H9 (cell line): ENCODE measurements at regions not wholly inside any gene's neighbourhood (a gene's known extent, or its start where the extent isn't known, plus 50 kb on each side); places are given as distances from the start of the nearest gene placed in this dataset.

Source experiments
- DNase-seq: peaks from one replicate; pipeline ENCODE4 v3.0.0-alpha.2; 2017
- H2AFZ ChIP-seq: one replicate; pipeline ENCODE4 v1.6.1; 2013; ENCODE audit warnings: mild to moderate bottlenecking, low read length, control low read depth, moderate library complexity
- H2AK5ac ChIP-seq: 2 replicates; pipeline ENCODE4 v1.6.1; 2013; ENCODE audit warnings: low read length, control low read depth, mixed read lengths; ENCODE audit not compliant: insufficient read length
- H2BK120ac ChIP-seq: one replicate; pipeline ENCODE4 v1.6.1; 2013; ENCODE audit warnings: low read depth, mild to moderate bottlenecking, low read length, control low read depth, inconsistent platforms; ENCODE audit not compliant: poor library complexity, severe bottlenecking
- H2BK12ac ChIP-seq: 2 replicates; pipeline ENCODE4 v1.6.1; 2013; ENCODE audit warnings: low read length, control low read depth, mixed read lengths, low read depth; ENCODE audit not compliant: insufficient read length
- H2BK15ac ChIP-seq: 2 replicates; pipeline ENCODE4 v1.6.1; 2013; ENCODE audit warnings: low read depth, low read length, control low read depth
- H2BK20ac ChIP-seq: one replicate; pipeline ENCODE4 v1.6.1; 2013; ENCODE audit warnings: low read depth, mild to moderate bottlenecking, low read length, control low read depth, inconsistent platforms; ENCODE audit not compliant: poor library complexity, severe bottlenecking
- H2BK5ac ChIP-seq: 2 replicates; pipeline ENCODE4 v1.6.1; 2013; ENCODE audit warnings: low read length, control low read depth, mixed read lengths; ENCODE audit not compliant: insufficient read length
- H3K14ac ChIP-seq: 2 replicates; pipeline ENCODE4 v1.6.1; 2013; ENCODE audit warnings: low read length, control low read depth; ENCODE audit not compliant: insufficient read depth
- H3K18ac ChIP-seq: 2 replicates; pipeline ENCODE4 v1.6.1; 2013; ENCODE audit warnings: low read depth, mild to moderate bottlenecking, mixed read lengths, low read length, control low read depth; ENCODE audit not compliant: insufficient read length
- H3K23ac ChIP-seq: 2 replicates; pipeline ENCODE4 v1.6.1; 2013; ENCODE audit warnings: low read length, control low read depth, mixed read lengths, low read depth; ENCODE audit not compliant: insufficient read length
- H3K23me2 ChIP-seq: 2 replicates; pipeline ENCODE4 v1.6.1; 2013; ENCODE audit warnings: low read depth, mild to moderate bottlenecking, mixed read lengths, low read length, control low read depth; ENCODE audit not compliant: insufficient read length, poor library complexity, severe bottlenecking
- H3K27ac ChIP-seq: 2 replicates; pipeline ENCODE4 v1.5.1; 2013; ENCODE audit warnings: low read length, control low read depth, mixed read lengths, low read depth; ENCODE audit not compliant: insufficient read length
- H3K27me3 ChIP-seq: 2 replicates; pipeline ENCODE4 v1.6.1; 2013; ENCODE audit warnings: low read length, control low read depth, inconsistent platforms; ENCODE audit not compliant: insufficient read depth
- H3K4ac ChIP-seq: 2 replicates; pipeline ENCODE4 v1.6.1; 2013; ENCODE audit warnings: low read depth, mild to moderate bottlenecking, control low read depth, inconsistent platforms, low read length, moderate library complexity
- H3K4me1 ChIP-seq: 2 replicates; pipeline ENCODE4 v1.6.1; 2013; ENCODE audit warnings: low read length, control low read depth, inconsistent platforms; ENCODE audit not compliant: insufficient read depth
- H3K4me2 ChIP-seq: 2 replicates; pipeline ENCODE4 v1.6.1; 2013; ENCODE audit warnings: low read length, control low read depth, mixed read lengths; ENCODE audit not compliant: insufficient read length, insufficient read depth
- H3K56ac ChIP-seq: 2 replicates; pipeline ENCODE4 v1.6.1; 2013; ENCODE audit warnings: low read depth, mild to moderate bottlenecking, mixed read lengths, low read length, control low read depth; ENCODE audit not compliant: insufficient read length
- H3K79me1 ChIP-seq: 2 replicates; pipeline ENCODE4 v1.6.1; 2013; ENCODE audit warnings: low read depth, mild to moderate bottlenecking, moderate library complexity, low read length, control low read depth, inconsistent platforms; ENCODE audit not compliant: insufficient read depth, poor library complexity, severe bottlenecking
- H3K79me2 ChIP-seq: 2 replicates; pipeline ENCODE4 v1.6.1; 2013; ENCODE audit warnings: low read length, control low read depth, inconsistent platforms; ENCODE audit not compliant: insufficient read depth
- H3K9ac ChIP-seq: 2 replicates; pipeline ENCODE4 v1.6.1; 2013; ENCODE audit warnings: low read length, control low read depth, mixed read lengths; ENCODE audit not compliant: insufficient read length; ENCODE audit errors: extremely low read depth
- H3K9me3 ChIP-seq: one replicate; pipeline ENCODE4 v1.6.1; 2013; ENCODE audit warnings: low read depth, low read length, inconsistent platforms; ENCODE audit not compliant: control insufficient read depth
- H3T11ph ChIP-seq: one replicate; pipeline ENCODE4 v1.6.1; 2013; ENCODE audit warnings: mild to moderate bottlenecking, low read length, control low read depth, inconsistent platforms
- H4K20me1 ChIP-seq: one replicate; pipeline ENCODE4 v1.6.1; 2013; ENCODE audit not compliant: control insufficient read depth, insufficient read length, insufficient read depth
- H4K5ac ChIP-seq: 2 replicates; pipeline ENCODE4 v1.6.1; 2013; ENCODE audit warnings: low read depth, mild to moderate bottlenecking, mixed read lengths, low read length, control low read depth; ENCODE audit not compliant: insufficient read length
- H4K8ac ChIP-seq: replicated peaks from 2 replicates; pipeline ENCODE4 v1.6.1; 2013; ENCODE audit warnings: low read length, control low read depth, mixed read lengths, low read depth; ENCODE audit not compliant: insufficient read length
- H4K91ac ChIP-seq: 2 replicates; pipeline ENCODE4 v1.6.1; 2013; ENCODE audit warnings: low read depth, mild to moderate bottlenecking, moderate library complexity, mixed read lengths, low read length, control low read depth; ENCODE audit not compliant: insufficient read length
- H3K27ac Mint-ChIP-seq, 3 experiments: 2 replicates in 2 of 3; 3 replicates in 1 of 3; pipeline ENCODE4 v1.8.0; 2020 to 2021; ENCODE audit warnings: mixed read lengths in 3 of 3, mild to moderate bottlenecking in 1 of 3, moderate library complexity in 1 of 3
- H3K27me3 Mint-ChIP-seq: 2 replicates; pipeline ENCODE4 v1.8.0; 2021; ENCODE audit warnings: low read depth, mild to moderate bottlenecking, moderate library complexity, mixed read lengths
- H3K36me3 Mint-ChIP-seq, 3 experiments: 2 replicates in 2 of 3; 3 replicates in 1 of 3; pipeline ENCODE4 v1.8.0; 2020 to 2021; ENCODE audit warnings: low read depth in 3 of 3, mixed read lengths in 3 of 3; ENCODE audit not compliant: insufficient read depth in 1 of 3
- H3K4me1 Mint-ChIP-seq, 2 experiments: 2 replicates each; pipeline ENCODE4 v1.8.0; 2020; ENCODE audit warnings: mixed read lengths in 2 of 2
- H3K4me3 Mint-ChIP-seq, 2 experiments: 2 replicates in 1 of 2; 3 replicates in 1 of 2; pipeline ENCODE4 v1.8.0; 2020 to 2021; ENCODE audit warnings: mild to moderate bottlenecking in 2 of 2, mixed read lengths in 2 of 2, moderate library complexity in 1 of 2
- H3K9me3 Mint-ChIP-seq, 2 experiments: 2 replicates in 1 of 2; 3 replicates in 1 of 2; pipeline ENCODE4 v1.8.0; 2020; ENCODE audit warnings: mild to moderate bottlenecking in 2 of 2, mixed read lengths in 2 of 2, moderate library complexity in 1 of 2
- WGBS: extraction: QIAGEN DNeasy Blood & Tissue Kit; methylation state at CpG from one replicate; pipeline ENCODE4 v1.1.7; 2013; ENCODE audit warnings: missing lambda C conversion rate, low lambda C conversion rate, mixed read lengths; ENCODE audit not compliant: insufficient read length; ENCODE audit errors: extremely low coverage; 5-methylcytosine and 5-hydroxymethylcytosine counted together
- TF ChIP-seq, protein P1 (sequence below): fragments of 200-600 bp; sonication (generic); conservative IDR thresholded peaks from 3 replicates; pipeline ENCODE4 v1.8.0; 2021; ENCODE audit warnings: antibody characterized with exemption, mild to moderate bottlenecking

DNA sequence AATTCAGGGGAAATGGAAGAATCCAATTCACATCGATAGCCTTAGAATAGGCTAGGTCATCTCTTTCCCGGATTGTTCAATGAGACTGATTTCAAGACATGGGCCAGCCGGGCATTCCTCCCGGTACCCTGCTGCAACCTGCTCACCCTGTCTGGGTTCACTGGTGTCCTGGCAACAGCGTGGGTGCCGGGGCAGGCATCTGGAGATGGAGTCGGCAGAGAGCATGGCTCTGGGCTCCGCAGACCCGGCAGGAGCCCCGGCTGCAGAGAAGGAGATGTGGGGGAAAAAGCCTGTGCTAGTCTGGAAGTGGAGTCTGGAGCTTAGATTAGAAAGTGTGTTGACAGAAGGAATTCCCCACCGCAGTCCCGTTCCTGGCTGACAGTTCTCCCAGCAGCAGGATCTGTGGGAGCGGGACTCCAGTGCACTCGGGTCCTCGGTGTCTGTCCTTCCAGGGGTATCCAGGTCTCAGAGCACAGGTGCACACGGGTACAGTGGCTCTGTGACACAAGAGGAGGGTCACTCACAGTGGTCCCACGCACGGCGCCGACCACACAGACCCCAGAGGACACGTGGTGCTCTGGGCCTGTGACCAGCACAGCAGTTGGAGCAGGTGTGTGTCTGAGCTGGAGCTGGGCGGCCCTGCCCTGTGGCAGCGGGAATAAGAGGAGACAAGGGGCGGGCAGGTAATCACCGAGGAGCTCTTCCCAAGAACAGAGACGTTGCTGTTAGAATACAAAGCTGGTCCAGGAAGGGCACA is 65.7 kb upstream of the PITRM1 start:
- Histone ChIP-seq H4K8ac (no peak overlapping the region), H3T11ph (no peak overlapping the region), H3K9ac (no peak overlapping the region), H3K9me3 (no peaks in the 10 kb centered on the region), H2BK15ac (no peak overlapping the region), H2BK12ac (no peak overlapping the region), H2BK120ac (no peak overlapping the region), H2AFZ (no peak overlapping the region), H3K27ac (no peak overlapping the region), H3K18ac (no peak overlapping the region), H3K4me2 (no peak overlapping the region), H2BK5ac (no peak overlapping the region), H3K14ac (no peak overlapping the region), H3K23me2 (no peaks in the 10 kb centered on the region), H3K27me3 (no peaks in the 10 kb centered on the region), H3K4ac (no peak overlapping the region), H3K56ac (no peak overlapping the region), H2AK5ac (no peak overlapping the region), H2BK20ac (no peak overlapping the region), H4K5ac (no peak overlapping the region), H3K79me2 (no peaks in the 10 kb centered on the region), H3K79me1 (no peaks in the 10 kb centered on the region), H3K23ac (no peak overlapping the region), H4K20me1 (no peaks in the 10 kb centered on the region), H4K91ac (no peak overlapping the region), H3K4me1 (no peaks in the 10 kb centered on the region)
- Mint-ChIP-seq H3K4me3 (no peak overlapping the region), H3K36me3 (no peaks in the 10 kb centered on the region), H3K9me3 (peaks cover 0 to 2% of the 10 kb centered on the region in 2 experiments; a peak in 3 of 5 replicates), H3K4me1 (peaks cover 6 to 9% of the 10 kb centered on the region in 2 experiments), H3K27ac (no peak overlapping the region), H3K27me3 (peaks cover 10% of the 10 kb centered on the region)
- no peak for DNase-seq
- TF ChIP-seq, protein P1, sequence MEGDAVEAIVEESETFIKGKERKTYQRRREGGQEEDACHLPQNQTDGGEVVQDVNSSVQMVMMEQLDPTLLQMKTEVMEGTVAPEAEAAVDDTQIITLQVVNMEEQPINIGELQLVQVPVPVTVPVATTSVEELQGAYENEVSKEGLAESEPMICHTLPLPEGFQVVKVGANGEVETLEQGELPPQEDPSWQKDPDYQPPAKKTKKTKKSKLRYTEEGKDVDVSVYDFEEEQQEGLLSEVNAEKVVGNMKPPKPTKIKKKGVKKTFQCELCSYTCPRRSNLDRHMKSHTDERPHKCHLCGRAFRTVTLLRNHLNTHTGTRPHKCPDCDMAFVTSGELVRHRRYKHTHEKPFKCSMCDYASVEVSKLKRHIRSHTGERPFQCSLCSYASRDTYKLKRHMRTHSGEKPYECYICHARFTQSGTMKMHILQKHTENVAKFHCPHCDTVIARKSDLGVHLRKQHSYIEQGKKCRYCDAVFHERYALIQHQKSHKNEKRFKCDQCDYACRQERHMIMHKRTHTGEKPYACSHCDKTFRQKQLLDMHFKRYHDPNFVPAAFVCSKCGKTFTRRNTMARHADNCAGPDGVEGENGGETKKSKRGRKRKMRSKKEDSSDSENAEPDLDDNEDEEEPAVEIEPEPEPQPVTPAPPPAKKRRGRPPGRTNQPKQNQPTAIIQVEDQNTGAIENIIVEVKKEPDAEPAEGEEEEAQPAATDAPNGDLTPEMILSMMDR = no peak
- WGBS = no CpG with 5 or more reads among the region's 26 CpGs
